Calu3 (cell line): ENCODE measurements at regions not wholly inside any gene's neighbourhood (a gene's known extent, or its start where the extent isn't known, plus 50 kb on each side); places are given as distances from the start of the nearest gene placed in this dataset. TPM values are rescaled to one million over a fixed set of nuclear protein-coding genes. Genes with fewer than 3 reads are reported as not detected.

ENCODE experiments used
- BruUV-seq: library from RNA; stranded (reverse); fragments of 400-500 nt; replicated peaks from 2 replicates; lab custom pipeline; 2021; lab: Mats Ljungman, UMichigan
- CTCF ChIA-PET: fragments of 300-600 bp; sonication (Branson Sonifier 250); formaldehyde crosslinking; loops from one replicate; lab custom pipeline; 2022; ENCODE audit warnings: antibody characterized with exemption; lab: Charles Lee
- DNase-seq: peaks from one replicate; pipeline ENCODE4 v3.0.0; 2022
- H3K27ac Mint-ChIP-seq: one replicate; pipeline ENCODE4 v1.8.0; 2022; ENCODE audit warnings: mixed read lengths; ENCODE audit not compliant: unreplicated experiment
- H3K27me3 Mint-ChIP-seq: one replicate; pipeline ENCODE4 v1.8.0; 2022; ENCODE audit warnings: mixed read lengths; ENCODE audit not compliant: unreplicated experiment
- H3K36me3 Mint-ChIP-seq: one replicate; pipeline ENCODE4 v1.8.0; 2022; ENCODE audit warnings: mild to moderate bottlenecking, moderate library complexity, mixed read lengths; ENCODE audit not compliant: insufficient read depth, unreplicated experiment
- H3K4me1 Mint-ChIP-seq: one replicate; pipeline ENCODE4 v1.8.0; 2022; ENCODE audit warnings: mild to moderate bottlenecking, low read depth, mixed read lengths; ENCODE audit not compliant: unreplicated experiment
- H3K4me3 Mint-ChIP-seq: one replicate; pipeline ENCODE4 v1.8.0; 2022; ENCODE audit warnings: mild to moderate bottlenecking, low read depth, moderate library complexity, mixed read lengths; ENCODE audit not compliant: unreplicated experiment
- H3K9me3 Mint-ChIP-seq: one replicate; pipeline ENCODE4 v1.8.0; 2022; ENCODE audit warnings: low read depth, mixed read lengths; ENCODE audit not compliant: unreplicated experiment
- intact Hi-C: fragments of 100-400 bp; cut with micrococcal nuclease; formaldehyde crosslinking; loops from one replicate; pipeline ENCODE4 v1.10.0; 2022; ENCODE audit not compliant: unreplicated experiment
- microRNA-seq: library from miRNA; unstranded; fragments of <30 nt; microRNA quantifications from one replicate; pipeline ENCODE4 v1.2.0, GENCODE V29; 2022
- TF ChIP-seq, protein P1 (sequence below): fragments of 200-600 bp; IDR thresholded peaks from one replicate; pipeline ENCODE4 v1.8.0; 2022; ENCODE audit warnings: antibody characterized with exemption; ENCODE audit not compliant: unreplicated experiment

DNA sequence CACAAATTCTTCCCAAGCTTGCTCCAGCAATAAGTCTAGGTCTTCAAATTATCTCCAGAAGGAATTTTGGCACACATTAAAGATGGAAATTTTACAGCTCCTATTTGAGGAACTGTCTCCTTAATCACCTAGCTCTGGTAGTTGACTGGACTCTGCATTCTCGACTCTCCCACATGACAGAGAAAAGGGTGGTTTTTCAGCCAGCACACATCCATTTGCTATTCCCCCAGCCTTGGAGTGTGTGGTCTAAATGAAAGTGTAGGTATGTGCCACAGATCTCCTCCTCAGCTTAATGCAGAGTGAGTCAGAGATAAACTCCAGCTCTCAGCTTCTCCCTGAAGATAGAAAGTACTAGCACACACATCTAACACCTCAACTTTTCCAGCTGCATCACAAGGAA, 62.2 kb upstream of the ALCAM start:
- intact Hi-C loops: no loop called here
- no peaks in the 10 kb centered on the region for H3K27me3 Mint-ChIP-seq
- H3K4me1 Mint-ChIP-seq: no peaks in the 10 kb centered on the region
- no peak overlapping the region for H3K4me3 Mint-ChIP-seq
- BruUV-seq: no TSS peak
- peaks cover 4% of the 10 kb centered on the region for H3K9me3 Mint-ChIP-seq
- DNase-seq: no peak
- TF ChIP-seq, protein P1, sequence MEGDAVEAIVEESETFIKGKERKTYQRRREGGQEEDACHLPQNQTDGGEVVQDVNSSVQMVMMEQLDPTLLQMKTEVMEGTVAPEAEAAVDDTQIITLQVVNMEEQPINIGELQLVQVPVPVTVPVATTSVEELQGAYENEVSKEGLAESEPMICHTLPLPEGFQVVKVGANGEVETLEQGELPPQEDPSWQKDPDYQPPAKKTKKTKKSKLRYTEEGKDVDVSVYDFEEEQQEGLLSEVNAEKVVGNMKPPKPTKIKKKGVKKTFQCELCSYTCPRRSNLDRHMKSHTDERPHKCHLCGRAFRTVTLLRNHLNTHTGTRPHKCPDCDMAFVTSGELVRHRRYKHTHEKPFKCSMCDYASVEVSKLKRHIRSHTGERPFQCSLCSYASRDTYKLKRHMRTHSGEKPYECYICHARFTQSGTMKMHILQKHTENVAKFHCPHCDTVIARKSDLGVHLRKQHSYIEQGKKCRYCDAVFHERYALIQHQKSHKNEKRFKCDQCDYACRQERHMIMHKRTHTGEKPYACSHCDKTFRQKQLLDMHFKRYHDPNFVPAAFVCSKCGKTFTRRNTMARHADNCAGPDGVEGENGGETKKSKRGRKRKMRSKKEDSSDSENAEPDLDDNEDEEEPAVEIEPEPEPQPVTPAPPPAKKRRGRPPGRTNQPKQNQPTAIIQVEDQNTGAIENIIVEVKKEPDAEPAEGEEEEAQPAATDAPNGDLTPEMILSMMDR: no peak
- no peaks in the 10 kb centered on the region for H3K36me3 Mint-ChIP-seq
- H3K27ac Mint-ChIP-seq: no peak overlapping the region
- CTCF ChIA-PET: no interaction called here

DNA sequence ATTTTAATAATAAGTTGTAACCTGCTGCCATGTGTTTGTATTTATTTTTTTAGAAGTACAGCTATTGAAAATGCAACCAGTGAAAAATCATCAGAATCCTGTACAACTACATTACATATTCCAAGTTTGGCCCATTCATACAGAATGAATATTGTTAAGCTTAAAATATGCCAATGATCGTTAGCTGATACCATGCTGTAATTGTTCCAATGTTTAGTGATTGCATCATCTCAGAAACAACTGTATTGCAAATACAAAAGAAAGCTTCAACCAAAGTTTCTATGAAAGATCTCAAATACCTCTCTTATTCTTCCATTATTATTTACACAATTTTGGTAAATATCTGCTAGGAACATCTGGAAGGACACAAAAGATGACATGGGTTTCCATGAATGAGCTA, 51.6 kb upstream of the ALCAM start:
- intact Hi-C loops: no loop called here
- no peaks in the 10 kb centered on the region for H3K9me3 Mint-ChIP-seq
- no peaks in the 10 kb centered on the region for H3K36me3 Mint-ChIP-seq
- no peak overlapping the region for H3K4me3 Mint-ChIP-seq
- CTCF ChIA-PET: no interaction called here
- TF ChIP-seq, protein P1: no peak
- DNase-seq: no peak
- no peaks in the 10 kb centered on the region for H3K4me1 Mint-ChIP-seq
- no peaks in the 10 kb centered on the region for H3K27me3 Mint-ChIP-seq
- no peak overlapping the region for H3K27ac Mint-ChIP-seq
- no TSS peak for BruUV-seq

DNA sequence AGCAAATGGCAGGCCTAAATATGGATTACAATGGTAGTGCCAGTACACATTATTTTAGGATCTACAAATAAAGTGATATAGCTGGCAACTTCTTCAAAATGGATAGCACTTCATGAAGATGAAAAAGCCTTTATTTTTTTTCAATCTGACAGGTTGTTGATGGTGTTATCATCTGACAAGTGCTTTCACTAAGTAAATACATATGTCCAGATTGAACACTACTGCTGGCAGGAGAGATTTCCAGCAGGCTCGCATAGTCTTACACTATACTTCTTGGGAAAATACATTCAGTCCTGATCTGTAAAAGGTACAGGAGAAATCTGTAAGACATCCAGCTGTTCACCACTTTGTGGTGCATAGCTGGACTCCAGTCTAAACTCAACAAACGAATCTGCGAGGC, 50.9 kb upstream of the ALCAM start:
- BruUV-seq: no TSS peak
- CTCF ChIA-PET: no interaction called here

DNA sequence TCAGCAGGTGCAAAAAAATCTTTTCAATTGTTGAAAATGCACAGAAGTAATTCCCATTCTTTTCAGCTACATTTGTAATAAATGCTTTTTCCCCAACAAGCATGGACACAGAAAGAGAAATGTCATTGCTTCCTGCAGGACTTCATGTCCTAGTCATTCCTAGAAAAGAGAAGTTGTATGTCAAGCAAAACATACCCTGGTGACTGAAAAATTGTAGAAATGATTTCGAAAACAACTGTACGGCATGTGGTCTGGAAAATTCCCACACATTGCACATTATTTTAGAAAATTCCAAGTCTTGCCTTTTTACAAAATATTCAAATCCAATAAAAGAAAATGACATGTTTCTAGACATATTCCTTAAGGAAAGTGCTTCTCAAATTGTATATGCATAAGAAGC, 50.4 kb upstream of the ALCAM start:
- no peak overlapping the region for H3K27ac Mint-ChIP-seq
- CTCF ChIA-PET: no interaction called here
- H3K9me3 Mint-ChIP-seq: no peaks in the 10 kb centered on the region
- DNase-seq: no peak
- TF ChIP-seq, protein P1: no peak
- intact Hi-C loops: no loop called here
- no peak overlapping the region for H3K4me3 Mint-ChIP-seq
- no peaks in the 10 kb centered on the region for H3K27me3 Mint-ChIP-seq
- BruUV-seq: no TSS peak
- no peaks in the 10 kb centered on the region for H3K4me1 Mint-ChIP-seq
- H3K36me3 Mint-ChIP-seq: no peaks in the 10 kb centered on the region

More for the DNA sequence above, 50.9 kb upstream of the ALCAM start:
- H3K4me1 Mint-ChIP-seq: no peaks in the 10 kb centered on the region
- no peaks in the 10 kb centered on the region for H3K27me3 Mint-ChIP-seq
- DNase-seq: no peak
- intact Hi-C loops: no loop called here
- no peak overlapping the region for H3K4me3 Mint-ChIP-seq
- no peaks in the 10 kb centered on the region for H3K9me3 Mint-ChIP-seq
- no peaks in the 10 kb centered on the region for H3K36me3 Mint-ChIP-seq
- TF ChIP-seq, protein P1: no peak
- H3K27ac Mint-ChIP-seq: no peak overlapping the region

Small RNA genes in the stretch of these regions (microRNA-seq; reads per million reads assigned to microRNA genes)
- not detected for gene MIR548AB
